SHP77 treated with DMSO at 0.1 percent for 48 hours (cell line): ENCODE measurements at regions not wholly inside any gene's neighbourhood (a gene's known extent, or its start where the extent isn't known, plus 50 kb on each side); places are given as distances from the start of the nearest gene placed in this dataset.

Experiments used
- DNase-seq: peaks from one replicate; lab custom pipeline; 2025; lab: John Stamatoyannopoulos, UW

- DNase-seq = no peak
Measured at GRCh38 chr6:139820210-139820609, 445.8 kb upstream of the CITED2 start.

- DNase-seq = no peak
Measured at GRCh38 chr6:139819776-139820175, 445.3 kb upstream of the CITED2 start.

- no peak for DNase-seq
Measured at GRCh38 chr6:139812939-139813338, 438.5 kb upstream of the CITED2 start.

- DNase-seq = no peak
Measured at GRCh38 chr6:139801571-139802321, 427.3 kb upstream of the CITED2 start.

GRCh38 chr6:139800837-139801236 lies 426.4 kb upstream of the CITED2 start:
- no peak for DNase-seq

GRCh38 chr6:139790527-139790926 lies 416.1 kb upstream of the CITED2 start:
- no peak for DNase-seq

GRCh38 chr6:139784222-139784769 lies 409.8 kb upstream of the CITED2 start:
- no peak for DNase-seq

GRCh38 chr6:139779988-139780774 lies 405.7 kb upstream of the CITED2 start:
- no peak for DNase-seq

GRCh38 chr6:139778688-139779087 lies 404.2 kb upstream of the CITED2 start:
- DNase-seq = no peak

GRCh38 chr6:139778106-139778505 lies 403.7 kb upstream of the CITED2 start:
- DNase-seq = no peak

- DNase-seq = no peak
Measured at GRCh38 chr6:139777202-139777970, 402.9 kb upstream of the CITED2 start.

GRCh38 chr6:139776041-139776440 lies 401.6 kb upstream of the CITED2 start:
- DNase-seq = no peak

- no peak for DNase-seq
Measured at GRCh38 chr6:139768196-139768595, 393.7 kb upstream of the CITED2 start.

GRCh38 chr6:139766796-139767195 lies 392.3 kb upstream of the CITED2 start:
- no peak for DNase-seq

GRCh38 chr6:139765825-139766285 lies 391.4 kb upstream of the CITED2 start:
- no peak for DNase-seq

GRCh38 chr6:139764498-139764986 lies 390.1 kb upstream of the CITED2 start:
- no peak for DNase-seq

- no peak for DNase-seq
Measured at GRCh38 chr6:139763468-139764210, 389.2 kb upstream of the CITED2 start.

- DNase-seq = no peak
Measured at GRCh38 chr6:139762587-139763031, 388.2 kb upstream of the CITED2 start.

GRCh38 chr6:139760128-139760527 lies 385.7 kb upstream of the CITED2 start:
- no peak for DNase-seq

GRCh38 chr6:139759086-139759485 lies 384.6 kb upstream of the CITED2 start:
- no peak for DNase-seq

GRCh38 chr6:139758209-139758611 lies 383.8 kb upstream of the CITED2 start:
- no peak for DNase-seq
